ENCODE measurements at regions not wholly inside any gene's neighbourhood (a gene's known extent, or its start where the extent isn't known, plus 50 kb on each side); places are given as distances from the start of the nearest gene placed in this dataset.

DNA sequence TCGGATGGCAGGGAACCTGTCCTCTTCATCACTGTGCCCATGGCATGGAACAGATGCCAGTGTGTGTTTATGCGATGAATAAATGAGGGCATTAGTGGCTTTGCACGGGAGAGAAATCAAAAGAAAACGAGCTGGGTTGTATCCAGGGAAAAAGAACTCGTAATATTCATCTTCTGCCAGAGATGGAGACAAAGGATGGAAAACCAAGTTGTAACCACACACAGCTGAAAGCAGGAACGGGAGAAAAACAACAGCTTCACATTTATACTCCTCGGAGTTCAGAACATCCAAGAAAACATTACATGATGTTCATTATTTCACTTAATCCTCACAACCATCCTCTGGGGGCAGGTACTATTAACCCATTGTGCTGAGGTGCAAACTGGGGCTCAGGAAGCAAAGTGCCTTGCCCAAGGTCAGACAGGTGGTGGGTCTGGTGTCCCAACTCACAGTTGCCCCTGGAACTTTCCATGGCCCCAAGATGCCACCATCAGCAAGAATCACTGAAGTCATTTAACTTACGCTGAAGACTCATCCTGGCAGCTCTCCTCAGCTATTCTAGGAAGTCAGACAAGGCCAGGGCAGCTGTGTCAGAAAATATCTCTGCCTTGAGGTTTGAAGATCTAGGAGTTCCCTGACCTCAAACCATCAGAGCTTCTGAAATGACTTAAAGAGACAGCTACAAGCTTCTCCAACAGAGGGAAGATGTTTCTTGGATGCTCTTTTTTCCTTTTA lies 250.4 kb downstream of the NSG2 start:
- Mint-ChIP-seq H3K4me3 (no peak overlapping the region), H3K27ac (no peak overlapping the region), H3K4me1 (ENCODE audit: low read depth) (no peaks in the 10 kb centered on the region), H3K36me3 (ENCODE audit: low read depth) (no peaks in the 10 kb centered on the region), H3K9me3 (peaks cover 8% of the 10 kb centered on the region), H3K27me3 (ENCODE audit: low read depth) (no peaks in the 10 kb centered on the region)
- no peak for DNase-seq (ENCODE audit: low spot score)

DNA sequence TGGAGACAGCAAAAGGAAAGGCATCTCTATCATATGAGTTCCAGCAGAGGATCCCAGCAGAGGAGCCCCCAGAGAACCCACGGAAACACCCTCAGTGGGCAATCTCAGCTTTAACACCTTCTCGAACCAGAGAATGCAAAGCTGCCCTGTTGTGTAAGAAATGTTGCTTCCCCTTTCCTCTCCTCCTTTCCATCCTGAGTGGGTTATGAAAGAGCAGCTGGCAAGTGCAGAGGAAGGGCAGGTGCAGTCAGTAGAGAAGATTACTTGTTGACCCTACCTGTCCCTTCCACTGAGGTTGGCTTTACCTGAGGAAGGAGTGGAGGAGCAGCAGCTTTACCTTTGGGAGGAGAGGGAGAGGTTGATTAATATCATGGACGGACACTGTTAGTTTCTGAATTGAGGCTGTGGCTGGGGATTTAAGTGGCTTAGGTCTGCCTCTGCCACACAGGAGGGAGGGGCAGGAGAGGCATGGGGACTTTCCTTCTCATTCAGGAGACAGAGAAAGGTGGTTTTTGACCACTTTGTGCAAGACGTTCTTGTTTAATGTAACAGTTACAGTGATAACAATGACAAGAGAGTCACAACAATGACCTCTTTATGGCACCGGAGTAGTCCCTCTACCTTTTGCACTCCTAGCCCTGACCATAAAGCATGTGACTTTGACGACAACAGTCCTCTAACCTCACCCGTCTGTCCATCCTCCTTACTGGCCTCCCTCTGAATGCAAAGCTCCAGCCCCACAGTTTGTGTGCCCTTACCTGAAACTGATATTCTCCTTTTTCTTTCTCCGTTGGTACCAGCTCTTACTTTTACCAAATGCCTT lies 254.8 kb downstream of the NSG2 start:
- no peak for DNase-seq (ENCODE audit: low spot score)
- Mint-ChIP-seq H3K4me3 (no peak overlapping the region), H3K4me1 (ENCODE audit: low read depth) (no peaks in the 10 kb centered on the region), H3K27me3 (ENCODE audit: low read depth) (no peaks in the 10 kb centered on the region), H3K9me3 (no peaks in the 10 kb centered on the region), H3K27ac (no peak overlapping the region), H3K36me3 (ENCODE audit: low read depth) (no peaks in the 10 kb centered on the region)

DNA sequence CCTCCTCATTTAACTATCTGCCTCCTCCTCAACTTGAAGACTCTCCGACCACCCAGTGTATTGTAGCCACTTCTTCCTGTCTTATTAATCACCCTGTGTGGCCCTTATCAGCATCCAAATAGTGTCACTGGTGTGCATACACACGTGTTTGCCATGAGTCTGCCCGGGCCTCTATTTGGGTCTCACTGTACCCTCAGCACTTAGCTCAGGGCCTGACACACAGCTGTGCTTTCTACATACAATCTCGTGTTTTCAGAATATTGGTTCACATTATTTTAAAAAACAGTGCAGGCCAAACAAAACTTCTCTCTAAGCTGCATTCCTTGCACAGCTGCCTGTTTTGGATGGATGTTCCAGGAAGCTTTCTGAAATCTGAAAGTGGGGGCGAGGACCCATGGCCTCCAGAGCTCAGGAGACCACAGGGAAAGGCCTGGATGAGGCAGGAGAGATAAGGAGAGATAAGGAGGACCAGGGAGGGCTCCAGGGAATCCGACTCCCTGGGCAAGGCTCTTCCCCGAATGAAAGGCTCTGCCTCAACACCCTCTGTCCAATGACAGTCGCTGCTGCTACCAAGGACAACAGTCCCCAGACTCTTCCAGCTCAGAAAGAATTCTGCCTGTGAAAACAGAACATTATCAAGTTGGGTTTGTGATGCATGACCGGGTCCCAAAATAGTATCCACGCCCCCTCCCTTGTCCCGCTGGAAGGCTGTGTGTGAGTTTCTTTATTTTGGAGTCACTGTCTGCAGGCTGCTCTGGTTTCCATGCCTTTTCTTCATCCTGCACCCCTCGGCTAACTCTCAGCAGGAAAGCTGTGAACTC lies 255.6 kb downstream of the NSG2 start:
- H3K36me3 Mint-ChIP-seq (ENCODE audit: low read depth): no peaks in the 10 kb centered on the region
- no peaks in the 10 kb centered on the region for H3K4me1 Mint-ChIP-seq (ENCODE audit: low read depth)
- DNase-seq (ENCODE audit: low spot score): no peak
- no peaks in the 10 kb centered on the region for H3K27me3 Mint-ChIP-seq (ENCODE audit: low read depth)
- H3K27ac Mint-ChIP-seq: no peak overlapping the region
- no peaks in the 10 kb centered on the region for H3K9me3 Mint-ChIP-seq
- no peak overlapping the region for H3K4me3 Mint-ChIP-seq

DNA sequence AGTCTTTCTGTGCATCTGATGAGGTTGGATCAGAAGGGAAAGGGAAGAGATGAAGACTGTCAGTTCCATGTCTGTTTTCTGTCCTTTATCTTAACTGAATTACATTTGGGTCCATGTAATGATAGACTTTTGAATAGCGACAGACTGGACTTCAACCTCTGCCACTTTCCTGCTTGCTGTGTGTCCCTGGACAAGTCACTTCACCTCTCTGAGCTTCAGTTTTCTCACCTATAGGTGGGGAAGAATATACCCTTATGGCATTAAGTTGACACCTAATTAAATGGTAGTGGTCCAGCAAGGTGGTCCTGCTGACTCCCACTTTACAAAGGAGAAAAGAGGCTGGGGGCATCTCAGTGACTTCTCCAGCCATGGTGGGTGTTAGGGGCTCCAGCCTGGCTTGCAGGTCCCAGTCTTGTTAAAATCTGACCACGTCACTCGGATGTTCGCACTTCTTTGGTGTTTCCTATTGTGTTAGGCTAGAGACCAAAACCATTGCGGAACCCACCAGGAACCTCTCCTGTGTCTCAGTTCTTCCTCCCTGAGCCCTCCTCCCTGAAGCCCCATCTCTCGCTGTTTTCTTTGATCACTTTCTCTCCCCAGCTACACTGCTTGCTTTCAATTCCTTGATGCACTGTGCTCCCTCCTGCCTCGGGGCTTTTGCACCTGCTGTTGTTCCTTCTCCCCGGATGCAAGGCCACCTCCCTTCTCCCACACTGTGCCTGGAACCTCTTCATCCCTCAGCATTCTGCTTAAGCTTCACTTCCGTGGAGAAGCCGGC lies 256.5 kb downstream of the NSG2 start:
- no peak for DNase-seq (ENCODE audit: low spot score)
- Mint-ChIP-seq H3K27ac (no peak overlapping the region), H3K9me3 (no peaks in the 10 kb centered on the region), H3K36me3 (ENCODE audit: low read depth) (no peaks in the 10 kb centered on the region), H3K27me3 (ENCODE audit: low read depth) (no peaks in the 10 kb centered on the region), H3K4me1 (ENCODE audit: low read depth) (no peaks in the 10 kb centered on the region), H3K4me3 (no peak overlapping the region)

DNA sequence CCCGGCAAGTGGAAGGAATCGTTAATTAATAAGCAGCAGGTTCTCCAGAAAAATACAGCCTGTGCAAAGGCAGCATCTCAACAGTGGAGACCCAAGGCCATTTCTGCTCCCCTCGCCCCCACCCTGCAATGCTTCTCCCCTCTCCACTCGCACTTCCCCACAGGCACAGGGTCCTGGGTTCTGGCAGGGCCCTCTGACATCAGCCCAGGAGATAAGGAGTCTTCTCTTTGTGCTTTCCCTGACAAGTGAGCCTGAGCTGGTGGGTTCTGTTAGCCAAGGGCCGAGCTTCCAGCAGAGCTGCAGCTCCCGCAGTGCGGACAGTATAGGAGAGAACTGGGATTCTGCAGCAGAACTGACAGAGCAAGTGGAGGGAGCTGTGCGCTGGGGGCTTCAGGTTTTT lies 257.5 kb downstream of the NSG2 start:
- no peaks in the 10 kb centered on the region for H3K4me1 Mint-ChIP-seq (ENCODE audit: low read depth)
- no peaks in the 10 kb centered on the region for H3K27me3 Mint-ChIP-seq (ENCODE audit: low read depth)
- no peak overlapping the region for H3K27ac Mint-ChIP-seq

DNA sequence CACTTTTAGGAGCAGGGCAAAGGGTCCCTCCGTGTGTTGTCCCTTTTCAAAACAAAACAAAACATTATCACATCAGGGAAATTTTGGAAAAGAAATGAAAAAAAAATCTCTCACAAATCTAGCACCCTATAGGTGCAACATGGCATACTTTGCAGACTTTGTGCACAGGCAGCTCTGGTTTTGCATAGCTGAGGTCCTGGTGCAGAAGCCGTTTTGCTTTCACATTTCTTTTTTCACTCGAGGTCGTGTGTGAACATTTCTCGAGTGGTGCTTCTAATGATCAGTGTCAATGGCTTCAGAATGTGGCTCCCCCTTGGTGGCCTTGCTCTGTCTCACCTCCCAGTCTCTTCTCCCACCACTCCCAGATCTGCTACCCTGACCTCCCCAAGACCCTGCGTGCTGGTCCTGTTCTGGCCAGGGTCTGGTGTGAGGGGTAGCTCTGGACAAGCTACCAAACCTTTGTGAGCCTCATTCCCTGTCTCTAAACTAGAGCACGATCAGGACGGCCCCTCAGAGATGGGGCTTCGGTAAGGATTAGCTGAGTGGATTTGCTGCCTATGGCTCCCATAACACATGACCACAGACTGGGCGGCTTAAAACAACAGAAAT lies 258.0 kb downstream of the NSG2 start:
- Mint-ChIP-seq H3K27me3 (ENCODE audit: low read depth) (no peaks in the 10 kb centered on the region), H3K36me3 (ENCODE audit: low read depth) (no peaks in the 10 kb centered on the region), H3K27ac (no peak overlapping the region), H3K4me1 (ENCODE audit: low read depth) (no peaks in the 10 kb centered on the region), H3K4me3 (no peak overlapping the region), H3K9me3 (no peaks in the 10 kb centered on the region)
- no peak for DNase-seq (ENCODE audit: low spot score)

More for the DNA sequence above, 257.5 kb downstream of the NSG2 start:
- no peak overlapping the region for H3K4me3 Mint-ChIP-seq
- DNase-seq (ENCODE audit: low spot score): no peak
- H3K36me3 Mint-ChIP-seq (ENCODE audit: low read depth): no peaks in the 10 kb centered on the region
- no peaks in the 10 kb centered on the region for H3K9me3 Mint-ChIP-seq

DNA sequence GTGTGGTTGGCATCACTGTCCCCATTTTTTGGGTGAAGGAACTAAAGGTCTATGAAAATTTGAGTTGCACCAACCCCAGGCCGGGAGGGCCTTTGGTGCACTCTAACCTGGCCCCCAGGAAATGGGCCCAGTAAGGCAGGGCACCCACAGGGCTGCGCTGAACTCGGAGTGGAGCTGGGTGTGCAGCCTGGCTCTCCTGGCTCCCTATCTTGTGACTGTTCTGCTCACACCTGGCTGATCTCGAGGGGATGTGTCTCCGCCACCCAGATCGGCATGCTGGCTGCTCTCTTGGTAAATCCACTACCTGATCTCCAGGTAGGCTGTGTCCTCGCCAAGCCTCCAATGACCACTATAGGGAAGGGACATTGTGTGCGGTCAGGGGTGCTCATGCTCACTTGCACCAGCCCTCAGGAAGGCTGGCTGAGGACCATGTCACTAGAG lies 259.8 kb downstream of the NSG2 start:
- no peaks in the 10 kb centered on the region for H3K4me1 Mint-ChIP-seq (ENCODE audit: low read depth)
- H3K27ac Mint-ChIP-seq: no peak overlapping the region
- no peak overlapping the region for H3K4me3 Mint-ChIP-seq
- no peaks in the 10 kb centered on the region for H3K36me3 Mint-ChIP-seq (ENCODE audit: low read depth)
- no peaks in the 10 kb centered on the region for H3K9me3 Mint-ChIP-seq
- no peak for DNase-seq (ENCODE audit: low spot score)
- H3K27me3 Mint-ChIP-seq (ENCODE audit: low read depth): no peaks in the 10 kb centered on the region

DNA sequence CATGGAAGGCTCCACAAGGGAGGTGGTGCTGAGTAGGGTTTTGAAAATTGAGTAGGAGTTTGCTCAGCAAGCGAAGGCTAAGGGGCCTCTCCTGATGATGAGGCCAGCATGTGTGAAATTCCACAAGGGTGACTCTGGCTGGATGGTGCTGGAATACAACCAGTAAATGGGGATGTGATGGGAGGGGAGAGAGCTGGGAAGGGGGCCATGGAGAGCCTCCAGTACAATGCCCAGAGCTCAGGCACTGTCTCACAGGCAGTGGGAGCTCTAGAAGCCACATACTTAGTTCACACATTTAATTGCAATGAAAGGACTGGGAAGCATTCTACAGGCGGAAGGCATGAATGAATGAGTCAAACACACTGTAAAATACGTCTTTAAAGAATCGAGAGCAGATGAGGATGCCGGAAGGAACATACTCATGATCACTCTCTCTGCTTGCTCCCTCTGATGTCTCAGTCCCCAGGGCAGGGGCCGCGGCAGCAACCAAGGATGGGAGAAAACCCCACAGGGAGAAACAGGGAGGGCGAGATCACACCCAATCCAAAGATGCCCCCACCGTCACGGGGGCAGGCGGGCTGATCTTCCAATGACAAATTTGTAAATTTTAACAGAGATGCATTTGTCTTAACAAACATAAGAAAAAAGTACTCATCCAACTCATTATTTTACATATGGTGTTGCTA lies 261.0 kb downstream of the NSG2 start:
- H3K27ac Mint-ChIP-seq: no peak overlapping the region
- H3K36me3 Mint-ChIP-seq (ENCODE audit: low read depth): no peaks in the 10 kb centered on the region
- no peak overlapping the region for H3K4me3 Mint-ChIP-seq
- H3K27me3 Mint-ChIP-seq (ENCODE audit: low read depth): peaks cover 10% of the 10 kb centered on the region
- no peak for DNase-seq (ENCODE audit: low spot score)
- no peaks in the 10 kb centered on the region for H3K4me1 Mint-ChIP-seq (ENCODE audit: low read depth)
- H3K9me3 Mint-ChIP-seq: no peaks in the 10 kb centered on the region

DNA sequence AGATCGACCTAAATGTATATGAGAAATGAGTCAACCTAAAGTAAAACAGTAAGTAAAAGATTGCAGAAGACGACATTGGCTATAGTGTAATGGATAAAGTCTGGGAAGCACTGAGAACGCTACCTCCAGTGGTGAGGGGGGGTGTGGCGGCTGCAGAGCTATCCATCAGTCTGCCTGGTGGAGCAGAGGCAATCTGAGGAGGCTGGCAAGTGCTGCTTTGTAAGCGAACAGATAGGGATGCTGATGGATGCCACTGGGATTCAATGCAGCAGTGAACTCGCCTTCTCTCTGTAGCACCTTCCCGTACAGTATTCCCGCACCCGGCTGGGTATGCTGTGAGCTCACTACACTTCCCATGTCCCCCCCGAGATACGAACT lies 261.5 kb downstream of the NSG2 start:
- H3K9me3 Mint-ChIP-seq: no peaks in the 10 kb centered on the region
- no peaks in the 10 kb centered on the region for H3K36me3 Mint-ChIP-seq (ENCODE audit: low read depth)
- H3K27ac Mint-ChIP-seq: no peak overlapping the region
- no peak for DNase-seq (ENCODE audit: low spot score)
- H3K27me3 Mint-ChIP-seq (ENCODE audit: low read depth): peaks cover 10% of the 10 kb centered on the region
- H3K4me1 Mint-ChIP-seq (ENCODE audit: low read depth): no peaks in the 10 kb centered on the region
- H3K4me3 Mint-ChIP-seq: no peak overlapping the region

DNA sequence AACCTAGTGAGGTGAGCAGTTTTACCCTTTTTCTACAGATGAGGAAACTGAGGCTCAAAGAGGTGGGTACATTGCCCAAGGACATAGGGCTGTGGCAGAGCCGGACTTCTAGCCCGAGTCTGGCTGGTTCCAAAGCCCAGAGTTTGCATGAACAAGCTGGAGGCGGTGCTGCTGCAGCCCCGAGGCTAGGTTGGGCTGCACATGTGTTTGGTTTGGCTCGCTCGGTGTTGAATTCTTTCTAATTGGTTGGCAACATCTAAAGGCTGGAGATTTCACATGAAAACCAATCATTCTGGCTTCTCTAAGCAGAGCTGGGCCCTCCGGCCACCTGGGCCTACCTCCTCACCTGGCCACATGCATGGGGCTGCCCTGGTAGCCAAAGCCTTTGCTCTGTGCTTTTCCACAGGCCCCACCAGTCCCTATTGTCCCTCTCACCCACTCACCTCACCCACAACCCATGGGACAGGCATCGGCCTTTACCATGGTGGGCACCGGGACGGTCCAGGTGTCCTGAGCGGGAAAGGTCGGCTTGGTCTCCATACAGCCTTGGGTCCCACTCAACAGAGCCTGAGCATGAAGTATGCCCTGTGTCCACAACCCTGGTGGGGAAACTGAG lies 262.3 kb downstream of the NSG2 start:
- no peak overlapping the region for H3K4me3 Mint-ChIP-seq
- no peaks in the 10 kb centered on the region for H3K4me1 Mint-ChIP-seq (ENCODE audit: low read depth)
- no peak for DNase-seq (ENCODE audit: low spot score)
- H3K27me3 Mint-ChIP-seq (ENCODE audit: low read depth): peaks cover 12% of the 10 kb centered on the region
- no peak overlapping the region for H3K27ac Mint-ChIP-seq
- H3K36me3 Mint-ChIP-seq (ENCODE audit: low read depth): no peaks in the 10 kb centered on the region
- H3K9me3 Mint-ChIP-seq: no peaks in the 10 kb centered on the region

DNA sequence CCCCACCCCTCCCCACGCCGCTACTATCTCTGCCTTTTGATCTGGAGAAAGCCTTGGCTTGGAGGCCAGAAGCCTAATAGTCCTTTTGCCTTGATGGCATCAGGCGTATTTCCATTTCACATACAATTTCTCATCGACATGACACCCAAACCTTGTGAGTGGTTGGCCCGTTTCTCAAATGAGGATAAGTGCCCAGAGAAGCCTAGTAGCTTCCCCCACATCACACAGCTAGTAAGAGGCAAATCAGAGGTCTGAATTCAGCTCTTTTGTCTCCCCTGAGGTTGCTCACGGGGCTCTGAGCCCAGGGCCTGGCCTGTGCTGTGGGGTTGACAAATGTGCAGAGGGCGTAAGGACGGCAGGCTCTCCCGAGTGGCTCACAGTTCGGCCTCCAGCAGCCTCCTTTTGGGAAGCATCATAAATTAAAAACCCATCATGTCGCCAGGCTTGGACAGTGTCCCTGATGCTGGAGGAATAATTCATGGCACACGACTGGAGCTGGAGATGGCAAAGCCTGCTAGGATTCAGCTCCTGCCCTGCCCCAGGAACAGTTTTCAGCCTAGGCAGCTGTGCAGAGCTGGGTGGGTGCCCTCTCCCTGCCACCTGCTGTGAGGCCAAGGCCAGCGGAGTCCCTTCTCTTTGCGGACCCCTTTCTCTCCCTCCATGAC lies 263.8 kb downstream of the NSG2 start:
- H3K4me3 Mint-ChIP-seq: no peak overlapping the region
- H3K4me1 Mint-ChIP-seq (ENCODE audit: low read depth): no peaks in the 10 kb centered on the region
- H3K27me3 Mint-ChIP-seq (ENCODE audit: low read depth): peaks cover 13% of the 10 kb centered on the region
- no peak overlapping the region for H3K27ac Mint-ChIP-seq
- no peak for DNase-seq (ENCODE audit: low spot score)
- no peaks in the 10 kb centered on the region for H3K9me3 Mint-ChIP-seq
- no peaks in the 10 kb centered on the region for H3K36me3 Mint-ChIP-seq (ENCODE audit: low read depth)

DNA sequence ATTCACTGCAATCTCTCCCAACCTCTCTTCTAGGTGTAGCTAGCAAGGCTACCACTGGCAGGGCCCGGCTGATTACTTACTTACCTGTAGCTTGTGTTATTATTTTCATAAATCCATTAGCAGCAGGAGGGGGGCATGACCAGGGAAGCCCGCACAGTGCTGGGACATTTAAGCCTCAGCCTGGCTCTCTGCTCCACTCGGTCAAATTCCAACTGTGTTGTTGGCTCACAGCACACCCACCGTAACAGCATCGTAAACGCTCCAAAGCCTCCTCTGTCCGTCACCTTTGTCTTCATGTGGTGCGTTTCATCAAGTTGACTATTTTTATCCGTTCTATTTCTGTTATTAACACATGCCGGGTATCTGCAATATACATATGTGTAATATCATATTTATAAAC lies 264.7 kb downstream of the NSG2 start:
- Mint-ChIP-seq H3K4me3 (no peak overlapping the region), H3K27me3 (ENCODE audit: low read depth) (peaks cover 13% of the 10 kb centered on the region), H3K9me3 (no peaks in the 10 kb centered on the region), H3K4me1 (ENCODE audit: low read depth) (no peaks in the 10 kb centered on the region), H3K36me3 (ENCODE audit: low read depth) (no peaks in the 10 kb centered on the region), H3K27ac (no peak overlapping the region)
- no peak for DNase-seq (ENCODE audit: low spot score)
